ENCODE measurements at regions not wholly inside any gene's neighbourhood (a gene's known extent, or its start where the extent isn't known, plus 50 kb on each side); places are given as distances from the start of the nearest gene placed in this dataset.

GRCh38 chr9:26779062-26779461 is 113.5 kb downstream of the CAAP1 start:
- TF ChIP-seq TAF1 (IDR thresholded peaks at IDR 0.05; ENCODE audit: low read depth) = no peak
- no peak for TF ChIP-seq CREB1 (IDR thresholded peaks at IDR 0.05; ENCODE audit: low read depth)
- no peak for TF ChIP-seq RAD21 (IDR thresholded peaks at IDR 0.05; ENCODE audit: low read depth)
- TF ChIP-seq USF1 (IDR thresholded peaks at IDR 0.05) = no peak
- TF ChIP-seq TEAD4 (IDR thresholded peaks at IDR 0.05) = no peak
- TF ChIP-seq FOXM1 (IDR thresholded peaks at IDR 0.05; ENCODE audit: borderline replicate concordance, low read depth) = no peak
- no peak for TF ChIP-seq CEBPB (IDR thresholded peaks at IDR 0.05)
- no peak for TF ChIP-seq TCF12 (IDR thresholded peaks at IDR 0.05; ENCODE audit: low read depth)

GRCh38 chr9:26775391-26775790 is 117.2 kb downstream of the CAAP1 start:
- TF ChIP-seq YY1 (IDR thresholded peaks at IDR 0.05; ENCODE audit: low read depth) (no peak), CREB1 (IDR thresholded peaks at IDR 0.05; ENCODE audit: low read depth) (no peak), FOXM1 (IDR thresholded peaks at IDR 0.05; ENCODE audit: borderline replicate concordance, low read depth) (no peak), USF1 (IDR thresholded peaks at IDR 0.05) (no peak), EGR1 (IDR thresholded peaks at IDR 0.05) (no peak), TCF12 (IDR thresholded peaks at IDR 0.05; ENCODE audit: low read depth) (no peak), EP300 (IDR thresholded peaks at IDR 0.05; ENCODE audit: borderline replicate concordance) (no peak), TAF1 (IDR thresholded peaks at IDR 0.05; ENCODE audit: low read depth) (no peak), CEBPB (IDR thresholded peaks at IDR 0.05) (no peak), NFIC (IDR thresholded peaks at IDR 0.05) (no peak), RAD21 (IDR thresholded peaks at IDR 0.05; ENCODE audit: low read depth) (no peak), REST (IDR thresholded peaks at IDR 0.05; ENCODE audit: low read depth) (no peak), TEAD4 (IDR thresholded peaks at IDR 0.05) (no peak), MAX (IDR thresholded peaks at IDR 0.05) (no peak), ZBTB7A (IDR thresholded peaks at IDR 0.05; ENCODE audit: low read depth) (no peak)

GRCh38 chr9:26773056-26773455 is 119.5 kb downstream of the CAAP1 start:
- TF ChIP-seq TCF12 (IDR thresholded peaks at IDR 0.05; ENCODE audit: low read depth) = no peak
- TF ChIP-seq RAD21 (IDR thresholded peaks at IDR 0.05; ENCODE audit: low read depth) = no peak
- TF ChIP-seq TEAD4 (IDR thresholded peaks at IDR 0.05) = no peak

- TF ChIP-seq EP300 (IDR thresholded peaks at IDR 0.05; ENCODE audit: borderline replicate concordance) (no peak), MAX (IDR thresholded peaks at IDR 0.05) (no peak), CREB1 (IDR thresholded peaks at IDR 0.05; ENCODE audit: low read depth) (no peak), FOXM1 (IDR thresholded peaks at IDR 0.05; ENCODE audit: borderline replicate concordance, low read depth) (no peak), USF1 (IDR thresholded peaks at IDR 0.05) (no peak), YY1 (IDR thresholded peaks at IDR 0.05; ENCODE audit: low read depth) (no peak), NFIC (IDR thresholded peaks at IDR 0.05) (no peak), RAD21 (IDR thresholded peaks at IDR 0.05; ENCODE audit: low read depth) (no peak), TCF12 (IDR thresholded peaks at IDR 0.05; ENCODE audit: low read depth) (no peak), TAF1 (IDR thresholded peaks at IDR 0.05; ENCODE audit: low read depth) (no peak), EGR1 (IDR thresholded peaks at IDR 0.05) (no peak), CEBPB (IDR thresholded peaks at IDR 0.05) (no peak), TEAD4 (IDR thresholded peaks at IDR 0.05) (no peak), ZBTB7A (IDR thresholded peaks at IDR 0.05; ENCODE audit: low read depth) (no peak), REST (IDR thresholded peaks at IDR 0.05; ENCODE audit: low read depth) (no peak)
Measured at GRCh38 chr9:26770821-26771220, 121.8 kb downstream of the CAAP1 start.

GRCh38 chr9:26768145-26768544 is 124.5 kb downstream of the CAAP1 start:
- no peak for TF ChIP-seq CREB1 (IDR thresholded peaks at IDR 0.05; ENCODE audit: low read depth)
- TF ChIP-seq TCF12 (IDR thresholded peaks at IDR 0.05; ENCODE audit: low read depth) = no peak
- TF ChIP-seq TAF1 (IDR thresholded peaks at IDR 0.05; ENCODE audit: low read depth) = no peak
- no peak for TF ChIP-seq EP300 (IDR thresholded peaks at IDR 0.05; ENCODE audit: borderline replicate concordance)

DNA sequence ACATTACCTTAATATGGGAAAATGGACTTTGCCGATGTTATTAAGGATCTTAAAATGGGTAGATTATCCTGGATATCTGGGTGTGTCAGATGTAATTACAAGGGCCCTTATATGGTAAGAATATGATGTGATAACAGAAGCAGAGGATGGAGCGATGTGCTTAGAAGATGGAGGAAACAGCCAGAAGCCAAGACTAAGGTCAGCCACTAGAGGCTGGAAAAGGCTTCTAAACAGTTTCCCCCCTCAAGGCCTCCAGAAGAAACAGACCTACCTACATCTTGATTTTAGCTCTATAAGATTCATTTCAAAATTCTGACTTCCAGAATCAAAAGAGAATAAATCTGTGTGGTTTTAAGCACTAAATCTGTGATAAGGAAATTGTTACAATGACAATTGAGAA is 131.9 kb downstream of the CAAP1 start:
- no peak for TF ChIP-seq ZBTB7A (IDR thresholded peaks at IDR 0.05; ENCODE audit: low read depth)
- TF ChIP-seq MAX (IDR thresholded peaks at IDR 0.05) = no peak
- no peak for TF ChIP-seq EP300 (IDR thresholded peaks at IDR 0.05; ENCODE audit: borderline replicate concordance)
- no peak for TF ChIP-seq CEBPB (IDR thresholded peaks at IDR 0.05)
- TF ChIP-seq REST (IDR thresholded peaks at IDR 0.05; ENCODE audit: low read depth) = no peak
- no peak for TF ChIP-seq TAF1 (IDR thresholded peaks at IDR 0.05; ENCODE audit: low read depth)

All from Ishikawa (cell line).